H1 (cell line): ENCODE measurements at regions not wholly inside any gene's neighbourhood (a gene's known extent, or its start where the extent isn't known, plus 50 kb on each side); places are given as distances from the start of the nearest gene placed in this dataset.

Experiments
- CTCF ChIP-seq, 3 experiments: IDR thresholded peaks; 1 replicate in 2 of 3; 2 replicates in 1 of 3; pipeline versions ENCODE4 v1.5.1 to v1.6.1; 2011; ENCODE audit warnings: low read length in 3 of 3, mild to moderate bottlenecking in 3 of 3, inconsistent platforms in 2 of 3, low read depth in 1 of 3, moderate library complexity in 1 of 3; ENCODE audit not compliant: insufficient read depth in 1 of 3; ENCODE audit errors: control extremely low read depth in 1 of 3
- GTF2F1 ChIP-seq: IDR thresholded peaks from 2 replicates; pipeline ENCODE4 v1.6.1; 2012; ENCODE audit warnings: low read depth, low read length, improper control_type of control experiment, borderline replicate concordance
- HDAC6 ChIP-seq: IDR thresholded peaks from one replicate; pipeline ENCODE4 v1.7.1; 2012; ENCODE audit warnings: low read depth, mild to moderate bottlenecking, inconsistent platforms, low read length, moderate library complexity
- POLR2A ChIP-seq, 2 experiments: IDR thresholded peaks; 1 replicate in 1 of 2; 2 replicates in 1 of 2; pipeline ENCODE4 v1.6.1; 2011; ENCODE audit warnings: low read depth in 2 of 2, low read length in 2 of 2, mild to moderate bottlenecking in 2 of 2; ENCODE audit errors: control extremely low read depth in 1 of 2
- POLR2AphosphoS5 ChIP-seq: IDR thresholded peaks from 2 replicates; pipeline ENCODE4 v1.6.1; 2011; ENCODE audit warnings: low read depth, low read length
- SIRT6 ChIP-seq: IDR thresholded peaks from one replicate; pipeline ENCODE4 v1.7.1; 2012; ENCODE audit warnings: low read length, inconsistent platforms
- TAF1 ChIP-seq: IDR thresholded peaks from 2 replicates; pipeline ENCODE4 v1.6.1; 2011; ENCODE audit warnings: mild to moderate bottlenecking, low read depth, low read length

DNA sequence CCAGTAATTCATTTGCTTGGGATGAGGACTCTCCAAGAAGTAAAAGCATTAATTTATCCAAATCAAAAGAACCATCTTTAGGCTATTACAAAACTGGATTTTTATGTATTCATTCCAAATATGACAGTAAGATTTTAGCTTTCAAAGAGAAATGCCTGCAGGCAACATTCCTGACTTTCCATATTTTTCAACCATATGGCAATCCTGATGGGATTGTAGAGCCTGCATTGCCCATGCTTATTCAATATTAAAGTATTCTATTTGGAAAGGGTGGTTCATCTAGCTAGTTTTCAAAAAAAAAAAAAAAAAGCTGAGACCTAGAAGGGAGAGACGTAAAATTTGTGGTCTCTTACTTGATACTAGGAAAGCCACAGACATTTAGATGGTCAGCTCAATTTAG, 1253.7 kb downstream of the LRFN5 start:
- TF ChIP-seq CTCF (IDR thresholded peaks at IDR 0.05; ENCODE audit: control extremely low read depth in 1 of 3, insufficient read depth in 1 of 3, low read depth in 1 of 3, low read length in 3 of 3) (no peak), TAF1 (no peak), GTF2F1 (no peak), SIRT6 (no peak), POLR2A (IDR thresholded peaks at IDR 0.05; ENCODE audit: control extremely low read depth in 1 of 2, low read depth in 2 of 2, low read length in 2 of 2) (no peak), HDAC6 (no peak), POLR2AphosphoS5 (no peak)
